Fibroblast of mammary gland (primary cell): ENCODE measurements at regions not wholly inside any gene's neighbourhood (a gene's known extent, or its start where the extent isn't known, plus 50 kb on each side); places are given as distances from the start of the nearest gene placed in this dataset.

ENCODE experiments used
- DNase-seq: peaks from one replicate; pipeline ENCODE4 v3.0.0-alpha.2; 2010; ENCODE audit warnings: low read depth
- H3K4me3 ChIP-seq: 2 replicates; pipeline ENCODE4 v1.5.1; 2011; ENCODE audit warnings: low read depth, mild to moderate bottlenecking, low read length, moderate library complexity; ENCODE audit not compliant: control insufficient read depth
- CTCF ChIP-seq: conservative IDR thresholded peaks from 2 replicates; pipeline ENCODE4 v1.5.1; 2011; ENCODE audit warnings: low read depth, low read length, inconsistent platforms; ENCODE audit not compliant: control insufficient read depth, insufficient read depth

- TF ChIP-seq CTCF: no peak
- no peak overlapping the region for H3K4me3 ChIP-seq
- no peak for DNase-seq
These were observed 140.0 kb upstream of the KLHL25 start for GRCh38 chr15:85934691-85935090.

- TF ChIP-seq CTCF: no peak
- DNase-seq: no peak
- no peak overlapping the region for H3K4me3 ChIP-seq
These were observed 140.5 kb upstream of the KLHL25 start for GRCh38 chr15:85935182-85935581.

DNA sequence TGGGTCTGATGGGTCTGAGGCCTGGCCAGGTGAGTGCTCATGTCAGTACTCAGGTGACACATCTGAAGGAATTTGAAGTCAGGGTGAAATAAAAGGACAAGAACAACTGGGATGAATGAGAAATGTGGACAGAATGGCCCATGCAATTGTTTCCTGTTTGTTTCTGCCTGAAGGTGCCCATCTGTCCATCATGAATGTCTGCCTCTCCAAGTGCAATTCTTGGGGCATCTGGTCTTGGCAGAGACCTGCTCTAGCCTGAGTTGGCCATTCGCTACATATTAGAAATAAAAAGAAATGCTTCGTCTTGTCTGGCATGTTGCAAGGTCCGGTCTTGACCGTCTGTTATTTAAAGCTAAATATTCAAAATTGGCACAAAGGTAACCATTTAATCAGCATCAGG lies 142.0 kb upstream of the AGBL1 start:
- H3K4me3 ChIP-seq: no peak overlapping the region
- DNase-seq: no peak
- TF ChIP-seq CTCF: no peak

DNA sequence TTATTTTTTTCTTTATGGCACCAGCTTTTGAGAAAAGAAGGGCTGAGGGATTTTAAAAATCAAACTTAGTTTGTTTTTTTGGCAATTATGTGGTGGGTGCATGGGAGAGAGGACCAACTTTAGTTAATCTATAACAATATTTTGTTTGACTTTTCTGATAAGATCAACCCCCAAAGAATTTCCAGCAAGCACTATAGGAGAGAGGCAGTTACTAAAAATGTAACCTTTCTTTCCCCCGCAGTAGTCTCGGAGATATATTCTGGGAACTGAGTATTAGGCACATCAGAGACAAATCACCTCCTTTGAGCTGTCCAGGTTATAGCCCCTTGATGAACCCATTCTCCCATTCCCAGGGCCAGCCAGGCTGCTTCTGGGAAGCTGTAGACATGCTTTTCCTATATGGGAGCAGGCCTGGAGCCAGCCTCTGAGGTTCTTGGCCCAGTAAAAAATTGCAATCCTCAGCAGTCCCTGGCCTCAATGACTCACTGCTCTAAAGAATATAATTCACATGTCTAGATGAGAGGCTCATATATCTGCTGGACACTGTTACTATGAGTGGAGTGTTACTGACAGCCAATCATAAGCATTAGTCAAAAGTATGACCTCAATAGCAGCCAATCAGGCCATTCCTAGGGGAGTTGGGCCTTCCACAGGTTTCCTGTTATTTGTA lies 138.3 kb upstream of the AGBL1 start:
- no peak overlapping the region for H3K4me3 ChIP-seq
- TF ChIP-seq CTCF: no peak
- peak; percentile 1 for DNase-seq

GRCh38 chr15:85942632-85943031 lies 137.0 kb upstream of the AGBL1 start:
- H3K4me3 ChIP-seq: no peak overlapping the region
- no peak for DNase-seq
- TF ChIP-seq CTCF: no peak

DNA sequence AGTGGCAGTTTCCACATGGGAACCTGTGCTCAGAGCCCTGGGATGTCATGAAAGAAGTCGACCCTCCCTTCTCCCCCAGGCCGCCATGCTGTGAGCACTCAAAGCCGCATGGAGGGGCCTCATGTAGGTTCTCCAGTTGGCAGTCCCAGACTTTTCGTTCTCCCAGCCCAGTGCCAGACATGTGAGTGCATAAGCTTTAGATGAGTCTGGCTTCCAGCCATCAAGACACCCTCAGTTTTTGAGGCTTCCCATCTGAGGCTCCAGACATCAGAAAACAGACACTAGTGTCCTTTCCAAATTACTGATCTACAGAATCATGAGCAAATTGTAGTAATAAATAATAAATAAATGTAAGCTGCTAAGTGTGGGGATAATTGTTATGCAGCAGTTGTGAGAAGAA lies 136.5 kb upstream of the AGBL1 start:
- TF ChIP-seq CTCF: no peak
- H3K4me3 ChIP-seq: no peak overlapping the region
- DNase-seq: no peak

DNA sequence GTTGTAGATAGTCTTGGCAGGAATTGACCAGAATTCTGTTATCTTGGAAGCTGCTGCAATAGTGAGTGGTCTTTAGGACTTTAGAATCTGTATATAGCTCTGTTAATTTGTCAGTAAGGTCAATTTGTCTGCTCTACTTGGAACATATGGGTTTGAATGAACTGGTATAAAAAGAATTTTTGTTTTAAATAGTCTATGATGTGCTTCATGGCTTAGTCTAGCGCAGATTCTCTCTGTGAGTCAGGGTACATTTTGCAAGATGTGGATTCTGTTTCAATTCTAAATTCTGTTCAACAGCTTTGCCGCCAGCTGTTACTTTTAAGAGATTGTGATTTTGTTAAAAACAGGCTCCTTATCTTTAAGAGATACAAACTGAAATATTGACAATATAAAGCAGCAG lies 135.9 kb upstream of the AGBL1 start:
- no peak for TF ChIP-seq CTCF
- no peak overlapping the region for H3K4me3 ChIP-seq
- DNase-seq: no peak
